22Rv1 (cell line): ENCODE measurements at regions not wholly inside any gene's neighbourhood (a gene's known extent, or its start where the extent isn't known, plus 50 kb on each side); places are given as distances from the start of the nearest gene placed in this dataset.

ENCODE experiments used
- H3K27ac ChIP-seq: fragments of 450-650 bp; 2 replicates; pipeline ENCODE4 v1.5.1; 2017
- ZFX ChIP-seq: fragments of 450-650 bp; IDR thresholded peaks from 2 replicates; pipeline ENCODE4 v1.6.1; 2017; ENCODE audit warnings: antibody characterized with exemption, borderline replicate concordance
- TF ChIP-seq, protein P1 (sequence below): fragments of 450-650 bp; IDR thresholded peaks from 2 replicates; pipeline ENCODE4 v1.5.1; 2017; ENCODE audit warnings: mild to moderate bottlenecking

DNA sequence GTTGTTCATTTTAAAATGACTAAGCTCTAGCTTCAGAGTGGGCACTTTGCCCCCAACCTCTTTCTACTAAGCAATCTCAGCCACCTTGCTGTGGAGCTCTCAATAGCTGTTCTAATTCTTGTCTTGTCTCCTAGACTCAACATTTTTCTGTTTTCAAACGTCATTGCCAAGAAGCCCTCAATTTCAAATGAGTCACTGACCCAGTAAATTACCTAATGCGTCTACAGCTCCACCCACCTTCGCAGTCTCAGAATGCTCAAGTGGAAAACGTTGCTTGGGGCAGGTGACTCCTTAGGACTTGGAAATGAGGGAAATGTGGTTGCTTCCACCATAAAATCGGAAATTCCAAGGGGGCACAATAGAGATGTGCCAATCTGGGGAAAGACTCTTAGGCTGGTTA lies 59.0 kb downstream of the ING2 start:
- TF ChIP-seq, protein P1, sequence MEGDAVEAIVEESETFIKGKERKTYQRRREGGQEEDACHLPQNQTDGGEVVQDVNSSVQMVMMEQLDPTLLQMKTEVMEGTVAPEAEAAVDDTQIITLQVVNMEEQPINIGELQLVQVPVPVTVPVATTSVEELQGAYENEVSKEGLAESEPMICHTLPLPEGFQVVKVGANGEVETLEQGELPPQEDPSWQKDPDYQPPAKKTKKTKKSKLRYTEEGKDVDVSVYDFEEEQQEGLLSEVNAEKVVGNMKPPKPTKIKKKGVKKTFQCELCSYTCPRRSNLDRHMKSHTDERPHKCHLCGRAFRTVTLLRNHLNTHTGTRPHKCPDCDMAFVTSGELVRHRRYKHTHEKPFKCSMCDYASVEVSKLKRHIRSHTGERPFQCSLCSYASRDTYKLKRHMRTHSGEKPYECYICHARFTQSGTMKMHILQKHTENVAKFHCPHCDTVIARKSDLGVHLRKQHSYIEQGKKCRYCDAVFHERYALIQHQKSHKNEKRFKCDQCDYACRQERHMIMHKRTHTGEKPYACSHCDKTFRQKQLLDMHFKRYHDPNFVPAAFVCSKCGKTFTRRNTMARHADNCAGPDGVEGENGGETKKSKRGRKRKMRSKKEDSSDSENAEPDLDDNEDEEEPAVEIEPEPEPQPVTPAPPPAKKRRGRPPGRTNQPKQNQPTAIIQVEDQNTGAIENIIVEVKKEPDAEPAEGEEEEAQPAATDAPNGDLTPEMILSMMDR: no peak
- no peak for TF ChIP-seq ZFX
- no peak overlapping the region for H3K27ac ChIP-seq

DNA sequence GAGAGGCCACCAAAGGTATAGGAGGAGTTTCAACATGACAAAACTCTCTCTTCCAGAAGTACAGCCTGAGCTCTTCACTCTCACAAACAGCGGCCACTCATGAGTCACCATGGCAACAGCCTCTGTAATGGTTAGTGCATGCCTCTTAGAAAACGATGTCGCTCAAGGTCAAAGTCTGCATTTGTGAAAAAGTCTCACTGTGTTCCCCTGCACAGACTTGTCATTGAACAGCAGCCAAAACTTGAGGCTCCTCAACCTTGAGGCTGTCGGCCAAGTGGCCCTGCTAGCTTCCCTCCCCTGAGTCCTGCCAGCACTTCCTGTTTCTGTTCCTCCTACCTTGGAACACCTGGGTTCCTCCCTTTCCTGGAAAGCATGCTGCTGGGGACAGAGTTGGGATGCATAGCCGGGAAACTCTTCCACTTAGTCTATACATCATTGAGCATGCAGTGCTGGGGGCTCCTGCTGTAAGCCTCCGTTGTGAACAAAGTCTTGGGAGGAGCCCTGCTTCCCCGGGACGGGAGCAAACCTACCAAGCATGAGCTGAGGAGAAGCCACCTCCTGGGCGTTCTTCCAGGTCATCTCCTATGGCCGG lies 66.6 kb downstream of the ING2 start:
- H3K27ac ChIP-seq: no peak overlapping the region
- TF ChIP-seq, protein P1: no peak
- TF ChIP-seq ZFX: no peak

DNA sequence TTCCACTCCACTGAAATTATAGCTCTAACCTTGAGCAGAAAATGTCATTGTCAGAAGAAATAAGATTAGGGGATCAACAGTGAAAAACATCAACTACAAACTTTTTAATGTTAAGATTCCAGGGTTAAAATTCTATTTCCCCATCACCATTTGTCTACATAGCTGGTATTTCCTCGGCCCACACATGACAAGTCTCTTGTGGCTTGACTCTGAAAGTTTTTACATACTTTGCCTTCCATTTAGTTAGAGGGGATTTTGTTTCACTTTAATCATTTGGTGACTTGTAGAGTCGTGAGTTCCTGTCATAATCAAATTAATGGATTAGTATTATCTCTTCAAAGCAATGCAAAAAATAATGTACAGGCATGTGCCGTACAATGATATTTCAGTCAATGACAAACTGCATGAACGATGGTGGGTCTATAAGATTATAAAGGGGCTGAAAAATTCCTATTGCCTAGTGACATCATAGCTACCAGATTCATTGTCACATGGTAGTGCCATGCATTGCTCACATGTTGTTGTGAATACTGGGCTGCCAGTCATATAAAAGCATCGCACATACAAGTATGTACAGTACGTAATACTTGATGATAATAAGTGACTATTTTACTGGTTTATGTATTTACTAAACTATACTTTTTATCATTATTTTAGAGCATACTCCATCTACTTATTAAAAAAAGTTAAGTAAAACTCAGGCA lies 72.0 kb downstream of the ING2 start:
- TF ChIP-seq, protein P1: no peak
- no peak for TF ChIP-seq ZFX
- no peak overlapping the region for H3K27ac ChIP-seq

DNA sequence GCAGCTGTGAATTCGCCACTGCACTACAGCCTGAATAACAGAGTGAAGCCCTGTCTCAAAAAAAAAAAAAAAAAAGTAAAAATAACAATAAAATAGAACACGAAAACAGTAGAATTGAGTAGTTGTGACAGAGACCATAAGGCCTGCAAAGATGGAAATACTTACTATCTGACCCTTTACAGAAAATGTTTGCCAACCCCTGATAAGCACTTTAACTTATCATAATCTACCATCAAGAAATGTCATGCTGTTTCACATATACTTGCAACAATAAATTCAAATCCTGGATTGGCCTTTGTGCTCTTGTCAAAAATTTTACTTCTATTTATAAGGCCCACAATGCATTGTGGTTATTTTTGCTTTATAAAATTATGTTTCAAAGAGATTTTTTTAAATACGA lies 75.5 kb downstream of the ING2 start:
- TF ChIP-seq ZFX: no peak
- TF ChIP-seq, protein P1: no peak
- no peak overlapping the region for H3K27ac ChIP-seq

DNA sequence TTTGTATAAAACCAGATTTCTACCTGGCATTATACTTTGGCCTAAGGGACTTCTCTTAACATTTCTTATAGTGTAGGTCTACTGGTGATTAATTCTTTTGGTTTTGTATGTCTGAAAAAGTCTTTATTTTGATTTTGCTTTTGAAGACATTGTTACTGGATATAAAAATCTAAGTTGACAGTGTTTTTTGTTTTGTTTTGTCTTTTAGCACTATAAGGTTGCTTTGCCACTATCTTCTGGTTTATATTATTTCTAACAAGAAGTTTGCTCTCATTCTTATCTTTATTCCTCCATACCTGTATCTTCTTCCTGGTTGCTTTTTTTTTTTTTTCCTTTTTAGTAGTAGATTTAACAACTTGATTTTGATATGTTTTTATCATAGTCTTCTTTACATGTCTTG lies 76.0 kb downstream of the ING2 start:
- no peak overlapping the region for H3K27ac ChIP-seq
- TF ChIP-seq, protein P1: no peak
- no peak for TF ChIP-seq ZFX

DNA sequence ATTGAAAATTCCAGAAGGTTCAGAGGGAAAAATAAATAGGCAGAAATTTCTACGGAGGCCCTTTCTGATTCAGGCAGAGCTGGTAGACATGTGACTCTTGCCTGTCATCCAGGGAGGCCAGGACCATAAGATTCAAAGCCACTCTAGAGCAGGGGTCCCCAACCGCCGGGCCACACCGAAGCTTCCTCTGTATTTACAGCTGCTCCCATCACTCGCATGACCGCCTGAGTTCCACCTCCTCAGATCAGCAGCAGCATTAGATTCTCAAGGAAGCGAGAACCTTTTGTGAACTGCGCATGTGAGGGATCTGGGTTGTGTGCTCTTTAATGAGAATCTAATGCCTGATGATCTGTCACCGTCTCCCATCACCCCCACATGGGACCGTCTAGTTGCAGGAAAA lies 72.2 kb downstream of the RWDD4 start:
- no peak for TF ChIP-seq ZFX
- TF ChIP-seq, protein P1: no peak

DNA sequence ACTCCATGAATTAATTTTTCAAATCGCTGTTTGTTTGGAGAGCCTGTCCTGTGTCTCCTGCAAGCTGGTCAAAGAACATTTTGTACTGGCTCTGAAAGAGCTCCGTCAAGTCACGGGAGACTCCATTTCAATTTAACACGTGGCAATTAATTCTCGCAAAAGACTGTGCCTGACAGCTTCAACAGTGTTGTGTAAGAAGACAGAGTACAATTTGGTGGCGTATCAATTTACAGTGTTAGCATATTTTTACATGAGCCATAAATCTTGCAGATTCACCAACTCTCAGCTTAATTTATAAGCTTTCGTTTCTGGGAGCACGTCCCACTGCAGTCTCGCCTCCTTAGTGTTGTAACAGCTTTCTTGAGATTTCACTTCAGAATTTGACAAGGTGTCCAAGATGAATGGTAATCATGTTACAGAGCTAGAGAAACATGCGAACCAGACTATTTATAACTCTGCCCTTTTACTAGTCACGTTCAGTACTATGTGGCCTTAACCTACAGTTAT lies 70.8 kb downstream of the RWDD4 start:
- TF ChIP-seq, protein P1: no peak
- no peak for TF ChIP-seq ZFX
- H3K27ac ChIP-seq: peak overlapping the region; percentile 53

More for the DNA sequence above, 72.2 kb downstream of the RWDD4 start:
- H3K27ac ChIP-seq: no peak overlapping the region
